Upper lobe of left lung (tissue), 4 donors: ENCODE measurements at regions not wholly inside any gene's neighbourhood (a gene's known extent, or its start where the extent isn't known, plus 50 kb on each side); places are given as distances from the start of the nearest gene placed in this dataset.

Source experiments
- CTCF ChIP-seq, 6 experiments: fragments of 450-650 bp in 4 of 6; fragments of 200-600 bp in 2 of 6; sonication (generic) in 2 of 6; IDR thresholded peaks; one replicate each; pipeline ENCODE4 v1.5.1; 2016 to 2019; ENCODE audit warnings: antibody characterized with exemption in 6 of 6
- EP300 ChIP-seq, 4 donors: sonication (generic); formaldehyde crosslinking; IDR thresholded peaks; one replicate each; pipeline ENCODE4 v1.5.1; 2017; ENCODE audit warnings: antibody characterized with exemption in 4 of 4, control low read depth in 2 of 4
- POLR2A ChIP-seq, 4 donors: fragments of 450-650 bp; IDR thresholded peaks; one replicate each; pipeline ENCODE4 v1.5.1; 2016 to 2017; ENCODE audit warnings: antibody characterized with exemption in 4 of 4, mild to moderate bottlenecking in 2 of 4
- POLR2AphosphoS5 ChIP-seq, 2 donors: sonication (generic); formaldehyde crosslinking; IDR thresholded peaks; one replicate each; pipeline ENCODE4 v1.5.1; 2017; ENCODE audit warnings: antibody characterized with exemption in 2 of 2

GRCh38 chr6:1230689-1231605, 81.0 kb upstream of the FOXQ1 start:
- TF ChIP-seq CTCF (IDR thresholded peaks at IDR 0.05) (no peak), POLR2A (IDR thresholded peaks at IDR 0.05) (no peak), POLR2AphosphoS5 (IDR thresholded peaks at IDR 0.05) (no peak), EP300 (IDR thresholded peaks at IDR 0.05) (no peak)
